GM18867 (cell line): ENCODE measurements at regions not wholly inside any gene's neighbourhood (a gene's known extent, or its start where the extent isn't known, plus 50 kb on each side); places are given as distances from the start of the nearest gene placed in this dataset.

Experiments used
- ATAC-seq: cut with Tn5 transposase; IDR thresholded peaks from one replicate; pipeline ENCODE4 v1.9.1; 2021; ENCODE audit warnings: mild to moderate bottlenecking, moderate library complexity; ENCODE audit not compliant: unreplicated experiment

- ATAC-seq, result no peak
These were observed 412.7 kb upstream of the BRINP1 start for GRCh38 chr9:119781886-119782285.

DNA sequence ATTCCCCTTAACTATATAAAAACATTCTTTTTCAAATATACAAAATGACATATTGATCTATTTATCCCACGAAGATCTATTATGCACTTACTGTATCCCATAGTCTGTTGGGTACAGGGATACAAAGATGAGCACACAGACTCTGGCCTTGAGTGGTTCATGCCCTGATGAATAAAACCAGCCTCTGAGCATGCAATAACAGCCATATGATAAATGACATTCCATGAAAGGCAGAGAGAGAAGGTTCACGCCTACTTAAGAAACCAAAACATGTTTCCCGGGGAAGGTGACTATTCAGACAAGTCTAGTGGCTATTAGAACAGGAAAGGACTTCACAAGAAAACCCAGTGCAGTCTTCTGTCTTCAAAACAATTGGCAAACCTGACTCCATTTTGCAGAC lies 406.2 kb upstream of the BRINP1 start:
- no peak for ATAC-seq

GRCh38 chr9:119773823-119774222 lies 404.6 kb upstream of the BRINP1 start:
- no peak for ATAC-seq

DNA sequence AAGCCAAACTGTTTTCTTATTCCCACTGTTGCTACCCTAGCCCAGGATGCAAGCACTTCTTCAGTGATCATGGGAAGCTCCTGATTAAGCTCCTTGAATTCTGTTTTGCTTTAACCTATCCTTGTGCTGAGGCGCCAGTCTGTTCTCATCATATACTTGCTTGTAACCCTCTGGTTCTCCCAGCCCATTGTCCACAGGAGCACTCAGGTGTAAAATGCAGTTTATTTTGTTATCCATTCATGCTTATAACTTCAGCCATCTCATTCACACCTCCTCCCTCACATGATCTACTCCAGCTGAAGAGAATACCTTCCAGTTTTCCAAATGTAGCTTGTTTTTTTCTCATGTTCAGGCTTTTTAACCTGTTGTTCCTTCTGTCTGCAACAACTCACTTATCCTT lies 402.1 kb upstream of the BRINP1 start:
- no peak for ATAC-seq

- ATAC-seq, result no peak
These were observed 399.0 kb upstream of the BRINP1 start for GRCh38 chr9:119768266-119768665.

- no peak for ATAC-seq
These were observed 396.5 kb upstream of the BRINP1 start for GRCh38 chr9:119765632-119766175.

DNA sequence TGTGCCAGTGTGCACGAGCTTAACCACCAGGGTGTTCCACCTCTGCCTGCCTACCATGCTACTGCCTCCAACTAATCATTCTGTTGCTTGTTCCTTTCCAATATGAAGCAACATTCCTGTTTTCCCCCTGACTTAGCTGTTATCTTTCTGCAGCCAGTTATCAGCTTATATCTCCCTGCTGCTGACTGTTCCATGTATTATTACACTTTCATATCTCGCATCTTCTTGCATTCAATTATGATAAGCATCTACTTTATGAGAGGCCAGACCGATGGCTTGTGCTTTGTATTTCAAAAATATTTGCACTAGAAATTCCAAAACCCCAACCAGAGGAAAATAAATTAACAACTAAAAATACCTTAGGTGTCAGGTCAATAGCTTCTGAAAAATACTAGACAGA lies 394.0 kb upstream of the BRINP1 start:
- no peak for ATAC-seq

DNA sequence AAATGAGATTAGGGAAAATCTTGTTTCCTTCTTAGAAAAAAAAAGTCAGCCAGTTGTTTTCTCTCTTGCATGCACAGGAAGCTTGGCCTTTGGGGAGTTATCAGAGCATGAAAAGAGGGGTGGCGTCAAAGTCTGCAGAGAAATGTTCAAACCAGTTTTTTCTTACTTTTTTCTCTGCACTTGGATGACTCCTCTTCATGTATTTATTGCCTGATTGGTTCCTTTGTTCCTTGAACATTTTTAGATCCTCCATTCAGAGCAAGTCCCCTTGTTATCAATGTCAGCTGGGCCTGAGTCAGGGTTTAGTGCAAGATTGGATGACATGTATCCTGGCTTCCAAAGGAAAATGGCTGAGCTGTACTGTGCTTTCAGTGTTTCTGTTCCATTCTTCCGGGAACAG lies 392.6 kb upstream of the BRINP1 start:
- ATAC-seq, result no peak

DNA sequence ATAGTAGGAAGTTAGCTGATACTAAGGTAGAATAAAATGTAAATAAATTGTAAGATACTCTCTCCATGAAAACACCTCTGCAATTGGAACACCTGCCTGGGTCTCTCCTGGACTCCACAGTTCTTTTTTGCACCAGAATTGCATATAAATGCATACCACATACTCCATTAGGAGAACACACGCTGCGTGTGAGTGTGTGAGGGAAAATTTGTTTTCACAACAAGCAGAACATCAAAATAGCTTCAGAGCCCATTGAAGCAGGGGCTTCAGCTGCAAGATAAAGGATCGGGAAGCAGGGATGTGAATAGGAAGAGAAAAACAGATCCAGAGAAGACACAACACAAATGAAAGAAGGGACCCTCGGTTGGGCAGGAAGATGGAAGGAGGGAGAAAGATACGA lies 389.8 kb upstream of the BRINP1 start:
- no peak for ATAC-seq

DNA sequence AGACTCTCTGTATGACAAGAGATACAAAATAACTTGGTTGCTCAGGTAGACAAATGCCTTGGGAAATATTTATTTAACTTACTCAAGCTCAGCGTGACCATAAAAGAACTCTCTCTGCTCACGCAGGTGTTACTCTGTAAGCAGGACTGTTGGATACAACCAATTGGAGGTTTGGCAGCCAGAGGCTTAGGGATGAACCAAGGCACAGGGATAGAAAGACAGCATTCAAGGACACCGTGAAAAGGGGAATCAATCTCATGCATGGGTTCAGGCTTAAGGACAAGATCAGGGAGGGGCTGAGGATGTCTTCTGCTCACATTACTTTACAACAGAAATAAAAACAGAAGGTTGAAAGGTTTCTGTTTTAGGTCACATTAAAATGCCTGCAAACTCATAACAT lies 389.0 kb upstream of the BRINP1 start:
- ATAC-seq, result no peak

DNA sequence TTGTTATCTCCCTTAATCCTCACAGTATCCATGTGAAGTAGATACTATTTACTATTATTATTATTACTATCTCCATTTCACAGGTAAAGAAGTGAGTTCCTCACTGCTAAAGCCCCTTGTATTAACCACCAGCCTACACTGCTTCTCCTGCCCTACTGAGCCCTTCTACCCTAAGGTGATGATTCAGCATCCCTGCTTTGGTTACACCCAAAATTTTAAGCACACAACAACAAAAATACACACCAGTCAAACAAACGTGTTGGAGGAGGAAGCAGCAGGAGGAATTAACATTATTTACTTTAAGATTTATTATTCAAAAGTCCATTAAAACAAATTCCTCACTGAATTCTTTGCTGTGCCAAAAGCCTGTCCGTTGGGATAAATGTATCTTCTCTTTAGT lies 370.2 kb upstream of the BRINP1 start:
- ATAC-seq, result no peak

DNA sequence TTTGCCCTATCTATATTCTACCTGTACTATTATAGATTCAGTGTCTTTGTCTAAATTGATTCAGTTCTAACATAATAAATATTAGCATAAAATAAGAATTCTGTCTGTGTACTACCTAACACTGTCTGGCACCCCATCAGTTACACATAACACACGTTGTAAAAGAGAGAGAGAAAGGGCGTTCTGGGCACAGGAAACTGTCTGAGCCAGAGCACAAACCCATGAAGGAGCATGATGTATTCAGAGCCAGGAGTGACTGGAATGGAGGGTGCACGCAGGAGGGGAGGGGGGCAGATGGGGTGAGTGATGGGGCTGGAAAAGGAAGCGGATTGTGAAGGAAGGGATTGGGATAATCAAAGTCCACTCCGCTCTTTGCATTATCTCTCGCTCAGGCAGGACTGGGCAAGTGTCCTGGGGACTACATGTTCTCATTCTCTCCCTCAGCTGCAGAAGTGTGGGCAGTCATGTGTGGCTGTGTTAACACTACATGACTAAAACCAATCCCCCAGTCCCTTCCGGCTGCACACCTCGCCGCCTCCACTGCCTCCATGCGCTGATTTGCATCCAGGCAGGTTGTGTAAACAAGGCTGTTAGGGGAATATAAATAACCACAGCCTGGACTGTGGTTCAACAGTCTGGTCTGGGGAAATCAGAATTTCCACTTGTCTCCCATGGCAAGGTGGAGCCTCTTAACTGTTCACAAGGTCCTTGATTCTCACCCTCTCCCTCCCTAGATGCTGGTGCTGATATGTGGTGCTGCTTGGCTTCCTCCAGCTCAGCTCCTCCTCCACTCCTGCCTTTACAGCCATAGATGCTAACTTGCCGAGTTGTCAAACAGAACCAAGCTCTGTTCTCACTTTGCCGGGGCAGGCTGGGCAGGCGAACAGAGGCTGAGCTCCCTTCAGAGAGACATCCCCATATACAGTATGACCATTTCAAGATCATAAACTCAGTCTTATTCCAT lies 367.5 kb upstream of the BRINP1 start:
- peak; percentile 99 for ATAC-seq

GRCh38 chr9:119727988-119728387 lies 358.8 kb upstream of the BRINP1 start:
- ATAC-seq, result no peak

GRCh38 chr9:119726035-119726434 lies 356.8 kb upstream of the BRINP1 start:
- no peak for ATAC-seq

GRCh38 chr9:119722384-119722783 lies 353.1 kb upstream of the BRINP1 start:
- no peak for ATAC-seq

DNA sequence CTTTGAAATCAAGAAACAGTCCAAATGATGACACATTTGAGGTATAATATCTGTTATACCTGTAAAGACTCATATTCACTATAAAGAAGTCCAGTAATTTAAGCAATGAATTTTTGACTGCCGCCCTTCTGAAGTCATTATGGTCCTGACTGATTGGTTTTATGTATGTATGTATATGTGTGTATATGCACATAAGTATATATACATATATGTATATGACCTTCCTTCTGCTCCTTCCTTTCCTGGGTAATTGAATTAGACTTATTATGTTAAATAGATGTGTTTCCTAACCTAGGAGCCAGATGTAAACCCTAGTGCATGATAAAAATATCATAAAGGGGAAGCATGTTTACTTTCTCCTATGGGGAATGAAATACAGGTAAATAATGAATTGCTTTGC lies 343.1 kb upstream of the BRINP1 start:
- no peak for ATAC-seq

DNA sequence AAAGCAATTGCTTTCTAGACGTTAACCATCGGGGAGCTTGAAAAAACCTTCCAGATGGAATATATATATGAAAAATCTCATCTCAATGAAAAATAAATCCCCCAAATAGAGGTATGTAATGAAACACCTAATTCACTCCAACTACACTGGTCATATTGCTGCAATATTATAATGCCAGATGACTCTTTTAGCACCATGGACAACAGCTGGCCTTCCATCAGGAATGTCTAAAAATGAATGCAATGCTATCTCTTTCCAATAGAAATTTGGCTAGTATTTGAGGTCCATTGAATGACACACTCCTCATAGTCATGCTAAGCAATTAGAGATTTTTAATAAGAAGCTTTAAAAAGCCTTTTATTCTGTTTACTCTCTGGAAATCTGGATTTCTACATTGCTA lies 340.2 kb upstream of the BRINP1 start:
- no peak for ATAC-seq

DNA sequence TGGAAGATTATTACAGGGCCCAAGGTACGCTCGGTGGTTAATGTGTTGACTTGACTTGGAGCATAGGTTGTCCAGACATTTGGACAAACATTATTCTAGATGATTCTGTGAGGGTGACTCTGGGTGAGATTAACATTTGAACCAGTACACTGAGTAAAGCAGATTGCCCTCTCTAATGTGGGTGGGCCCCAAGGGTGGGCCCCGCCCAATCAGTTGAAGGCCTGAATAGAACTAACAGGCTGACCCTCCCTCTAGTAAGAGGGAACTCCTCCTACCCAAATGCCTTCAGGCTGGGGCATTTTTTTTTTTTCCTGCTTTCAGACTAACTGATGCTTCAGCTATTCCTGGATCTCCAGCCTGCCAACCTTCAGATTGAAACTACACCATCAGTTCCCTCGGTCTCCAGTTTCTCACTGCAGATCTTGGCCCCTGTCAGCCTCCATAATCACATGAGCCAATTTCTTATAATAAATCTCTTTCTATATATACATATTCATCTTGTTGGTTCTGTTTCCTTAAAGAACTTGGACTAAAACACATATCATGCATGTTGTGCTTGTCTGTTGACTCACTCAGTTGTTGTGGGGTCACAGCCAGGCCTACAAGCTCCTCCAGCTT lies 338.1 kb upstream of the BRINP1 start:
- no peak for ATAC-seq

DNA sequence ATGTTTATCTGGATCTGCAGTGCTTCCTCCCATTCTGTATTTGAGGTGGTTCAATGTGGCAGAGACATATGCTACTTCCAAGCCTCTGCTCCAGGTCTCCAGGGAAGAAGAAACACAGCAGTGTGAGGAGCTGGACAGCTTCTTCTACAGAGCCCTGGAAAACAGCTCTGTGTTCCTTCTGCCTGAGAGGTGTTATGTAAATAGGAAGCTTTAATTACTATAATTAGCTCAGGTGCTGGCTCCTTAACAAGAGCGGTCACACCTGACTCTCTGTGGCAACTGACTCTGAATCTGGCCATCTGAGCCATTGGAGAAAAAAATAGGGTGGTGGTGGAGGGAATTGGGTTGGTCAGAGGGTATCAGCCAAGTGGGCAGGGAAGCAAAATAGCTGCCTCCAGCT lies 332.4 kb upstream of the BRINP1 start:
- ATAC-seq, result no peak

GRCh38 chr9:119698535-119698934 lies 329.3 kb upstream of the BRINP1 start:
- ATAC-seq, result no peak

- no peak for ATAC-seq
These were observed 328.8 kb upstream of the BRINP1 start for GRCh38 chr9:119697996-119698395.

DNA sequence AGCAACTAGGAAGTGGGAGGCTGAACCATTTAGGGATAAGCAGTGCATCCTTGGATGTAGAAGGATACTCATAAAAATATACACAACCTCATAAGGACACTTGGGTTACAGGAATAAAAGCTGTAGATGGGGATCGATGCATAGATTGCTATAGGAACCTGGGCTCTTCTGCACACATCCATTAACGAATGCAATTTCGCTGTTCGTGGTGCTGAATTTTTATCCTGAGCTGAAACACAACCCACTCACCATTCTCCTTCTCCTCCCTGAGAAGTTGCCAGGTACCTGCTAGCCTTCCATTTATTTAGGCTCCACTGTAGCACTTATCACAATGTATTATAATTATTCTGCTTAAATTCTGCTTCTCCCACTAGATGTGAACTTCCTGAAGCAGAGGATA lies 320.6 kb upstream of the BRINP1 start:
- no peak for ATAC-seq
